HG03097 (cell line): ENCODE measurements at regions not wholly inside any gene's neighbourhood (a gene's known extent, or its start where the extent isn't known, plus 50 kb on each side); places are given as distances from the start of the nearest gene placed in this dataset.
"Not testable (repeated sequence)": the region's sequence is repeated elsewhere in the genome, so short reads cannot be mapped to it uniquely, and the experiment has no call there.

Experiments
- ATAC-seq: cut with Tn5 transposase; IDR thresholded peaks from one replicate; pipeline ENCODE4 v1.9.1; 2021; ENCODE audit not compliant: unreplicated experiment, low FRiP score

DNA sequence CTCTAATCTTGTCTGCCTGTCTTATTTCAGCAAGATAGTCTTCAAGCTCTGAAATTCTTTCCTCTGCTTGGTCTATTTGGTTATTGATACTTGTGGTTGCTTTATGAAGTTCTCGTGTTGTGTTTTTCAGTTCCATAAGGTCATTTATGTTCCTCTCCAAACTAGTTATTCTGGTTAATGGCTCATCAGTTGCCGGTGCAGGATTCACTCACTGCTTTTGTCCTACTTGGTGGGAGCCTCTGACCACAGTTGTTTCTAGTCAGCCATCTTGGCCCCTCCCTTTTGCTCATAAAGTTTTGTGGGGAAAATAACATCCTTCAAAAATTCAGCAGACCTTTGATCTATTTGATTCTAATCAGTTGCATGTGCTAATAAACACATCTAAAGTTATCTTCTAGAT is 158.6 kb upstream of the PARD3B start:
- ATAC-seq = no peak

DNA sequence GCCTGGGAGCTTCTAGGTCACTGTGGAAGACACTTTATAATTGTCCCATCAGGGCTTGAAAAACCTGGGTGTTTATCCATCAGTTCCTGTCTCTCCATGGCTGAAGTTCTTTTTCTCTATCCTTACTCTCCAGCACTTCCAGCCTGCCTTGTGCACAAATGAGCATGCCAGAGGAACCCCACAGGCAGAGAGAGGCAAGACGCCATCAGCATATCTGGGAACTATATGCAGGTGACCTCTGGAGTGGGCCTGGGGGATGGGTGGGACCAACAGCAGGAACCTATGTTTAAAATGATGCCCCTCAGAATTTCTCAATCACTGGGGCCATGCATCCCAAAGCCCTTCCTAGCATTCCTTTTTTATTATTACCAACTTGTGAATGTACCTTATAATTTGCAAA is 156.2 kb upstream of the PARD3B start:
- no peak for ATAC-seq

DNA sequence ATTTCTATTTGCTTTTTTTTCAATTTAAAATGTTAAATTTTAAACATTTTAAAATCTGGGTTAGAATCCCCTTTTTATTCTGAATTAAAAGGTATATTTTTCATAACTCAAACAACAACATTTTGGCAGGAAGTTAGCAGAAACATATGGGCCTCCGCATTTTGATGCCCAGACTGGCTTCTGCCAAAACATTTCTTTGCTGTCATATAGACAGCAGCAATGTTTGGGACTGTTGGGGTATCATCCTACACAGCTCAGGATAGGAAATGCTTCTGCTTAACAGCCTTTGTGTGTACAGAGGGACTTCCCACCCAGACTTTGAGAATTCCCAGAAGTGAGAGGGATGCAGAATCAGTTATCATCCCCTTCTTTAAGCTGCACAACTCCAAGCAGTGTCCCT is 155.4 kb upstream of the PARD3B start:
- ATAC-seq = no peak

DNA sequence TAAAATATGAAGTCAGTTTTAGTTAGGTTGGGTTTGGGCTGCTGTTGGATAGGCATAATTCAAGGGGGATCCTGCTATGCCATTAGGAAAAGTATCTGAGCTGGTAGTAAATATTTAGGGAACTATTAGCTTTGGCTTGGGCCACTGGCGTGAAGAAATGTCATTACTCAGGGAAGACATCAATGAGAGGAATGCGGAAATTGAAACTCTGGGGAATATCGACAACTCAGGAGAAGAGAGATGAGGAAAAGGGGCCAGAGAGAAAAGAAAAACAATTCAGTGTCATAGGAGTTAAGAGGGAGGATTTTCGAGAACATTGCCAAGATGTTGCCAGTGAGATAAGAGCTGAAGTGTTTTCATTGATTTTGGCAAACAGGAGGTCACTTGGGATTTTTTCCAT is 149.7 kb upstream of the PARD3B start:
- no peak for ATAC-seq

DNA sequence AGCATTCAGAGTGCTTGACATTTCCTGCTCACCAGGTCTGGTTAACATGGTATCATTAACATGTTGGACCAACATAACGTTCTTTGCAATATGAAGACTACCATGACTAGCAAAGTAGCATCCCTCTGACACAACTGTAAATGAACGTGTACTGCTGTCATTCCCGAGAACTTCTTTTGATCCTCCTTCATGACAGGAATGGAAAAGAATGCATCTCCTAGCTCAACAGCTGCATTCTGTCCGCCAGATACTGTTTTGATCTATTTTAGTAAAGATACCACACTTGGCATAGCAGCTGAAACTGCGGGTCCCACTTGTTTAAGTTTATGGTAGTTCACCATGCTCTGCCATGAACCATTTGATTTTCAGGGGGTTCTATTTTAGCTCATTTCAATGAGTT is 144.2 kb upstream of the PARD3B start:
- no peak for ATAC-seq

DNA sequence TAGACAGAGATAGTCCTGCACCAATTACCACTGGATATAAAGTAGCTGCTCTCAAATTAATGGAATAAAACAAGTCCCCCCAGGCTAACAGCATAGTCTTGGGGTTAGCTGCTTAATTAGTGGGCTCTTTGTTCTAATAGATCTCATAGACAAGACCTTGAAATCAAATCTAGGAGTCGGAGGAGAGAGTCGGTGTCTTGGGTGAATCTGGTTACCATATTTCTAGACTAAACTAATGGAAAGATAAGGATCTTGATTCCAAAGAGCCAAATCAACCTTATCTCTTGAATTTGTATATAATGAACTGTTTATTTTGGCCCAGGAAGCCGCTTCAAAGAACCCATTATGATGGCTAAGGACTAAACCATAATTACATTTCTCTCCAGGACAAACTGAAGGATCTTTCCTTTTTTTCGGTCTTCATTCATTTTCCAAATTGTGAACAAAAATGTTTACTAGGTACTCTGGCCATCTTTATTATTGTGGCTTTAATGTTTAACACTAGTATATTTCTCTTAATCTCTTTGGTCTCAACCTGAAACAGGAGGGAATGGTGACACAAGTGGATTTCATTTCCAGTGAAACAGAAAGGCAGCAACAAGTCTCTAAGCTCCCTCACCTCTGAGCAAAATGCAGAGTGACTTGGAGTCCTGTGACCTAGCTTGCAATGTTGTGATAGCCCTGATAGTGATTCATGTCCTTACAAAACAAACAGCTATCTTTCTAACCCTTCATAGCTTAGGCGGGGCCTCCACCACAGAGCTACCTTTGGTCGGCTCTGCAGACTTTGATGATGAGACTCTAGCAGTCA is 137.9 kb upstream of the PARD3B start:
- ATAC-seq = no peak

DNA sequence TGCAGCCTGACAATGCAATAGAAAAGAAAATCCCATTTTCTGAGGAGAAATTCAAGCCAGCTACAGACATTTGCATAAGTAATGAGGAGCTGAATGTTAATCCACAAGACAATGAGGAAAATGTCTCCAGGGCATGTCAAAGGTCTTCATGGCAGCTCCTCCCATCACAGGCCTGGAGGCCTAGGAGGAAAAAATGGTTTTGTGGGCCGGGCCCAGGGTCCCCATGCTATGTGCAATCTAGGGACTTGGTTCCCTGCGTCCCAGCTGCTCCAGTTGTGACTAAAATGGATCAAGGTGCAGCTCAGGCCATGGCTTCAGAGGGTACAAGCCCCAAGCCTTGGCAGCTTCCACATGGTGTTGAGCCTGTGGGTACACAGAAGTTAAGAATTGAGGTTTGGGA is 132.5 kb upstream of the PARD3B start:
- not testable (repeated sequence) for ATAC-seq

DNA sequence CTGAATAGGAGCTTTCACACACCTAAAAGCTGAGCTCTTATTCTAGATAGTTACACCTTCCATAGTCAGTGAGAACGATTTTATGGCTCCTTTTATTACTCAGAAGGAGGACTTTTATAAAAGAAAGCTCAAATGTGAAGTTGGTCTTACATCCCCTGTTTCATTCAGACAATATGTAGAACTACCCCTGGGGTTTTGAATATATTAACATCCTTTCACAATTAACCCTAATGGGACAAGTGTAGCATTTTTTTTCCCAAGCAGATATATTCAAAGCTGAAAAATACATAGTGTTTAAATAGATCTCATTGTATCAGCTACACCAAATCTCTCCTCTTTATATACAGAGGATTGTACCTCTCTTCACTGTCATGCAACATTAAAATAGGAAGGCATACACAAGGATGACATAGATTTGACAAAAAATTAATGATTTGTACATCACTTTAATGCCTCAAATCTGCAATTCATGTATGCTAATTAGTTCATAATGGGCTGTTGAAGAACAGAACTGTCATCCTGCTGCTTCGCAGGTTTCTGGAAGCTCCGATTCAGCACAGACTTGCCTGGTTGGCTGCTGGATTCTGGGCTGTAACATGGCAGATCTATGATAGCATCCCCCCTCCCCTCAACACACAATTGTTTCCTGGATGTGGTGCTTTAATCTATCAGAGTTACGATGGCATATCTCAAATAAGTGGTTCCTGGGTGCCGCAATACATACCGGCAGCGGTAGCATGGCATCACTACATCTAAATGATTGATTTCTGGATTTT is 129.7 kb upstream of the PARD3B start:
- ATAC-seq = no peak

DNA sequence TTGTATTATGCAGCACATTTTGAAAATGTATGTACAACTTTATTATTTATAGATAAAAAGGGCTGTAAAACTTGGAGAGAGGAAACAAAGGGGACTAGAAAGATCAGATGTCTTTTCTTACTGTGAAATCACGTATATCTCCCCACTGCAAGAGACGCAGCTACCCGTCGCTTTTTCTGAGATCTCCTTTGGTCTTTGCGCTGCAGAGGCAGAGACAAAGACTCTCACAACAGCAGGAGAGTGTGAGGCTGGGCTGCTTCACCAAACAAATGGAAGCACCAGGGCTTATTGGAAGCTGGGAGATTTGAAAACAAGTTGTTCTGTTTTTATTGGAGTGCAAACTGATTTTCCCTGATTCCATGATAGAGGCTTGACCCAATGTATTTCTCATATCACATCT is 129.0 kb upstream of the PARD3B start:
- ATAC-seq = no peak

DNA sequence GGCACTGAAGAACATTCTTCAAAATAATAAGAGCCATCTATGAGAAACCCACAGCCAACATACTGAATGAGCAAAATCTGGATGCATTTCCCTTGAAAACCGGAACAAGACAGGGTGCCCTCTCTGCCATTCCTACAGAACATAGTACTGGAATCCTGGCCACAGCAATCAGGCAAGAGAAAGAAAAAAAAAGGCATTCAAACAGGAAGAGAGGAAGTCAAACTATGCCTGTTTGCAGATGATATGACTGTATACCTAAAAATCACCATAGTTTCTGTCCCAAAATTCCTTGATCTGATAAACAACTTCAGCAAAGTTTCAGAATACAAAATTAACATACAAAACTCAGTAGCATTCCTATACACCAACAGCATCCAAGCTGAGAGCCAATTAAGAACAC is 119.5 kb upstream of the PARD3B start:
- no peak for ATAC-seq

DNA sequence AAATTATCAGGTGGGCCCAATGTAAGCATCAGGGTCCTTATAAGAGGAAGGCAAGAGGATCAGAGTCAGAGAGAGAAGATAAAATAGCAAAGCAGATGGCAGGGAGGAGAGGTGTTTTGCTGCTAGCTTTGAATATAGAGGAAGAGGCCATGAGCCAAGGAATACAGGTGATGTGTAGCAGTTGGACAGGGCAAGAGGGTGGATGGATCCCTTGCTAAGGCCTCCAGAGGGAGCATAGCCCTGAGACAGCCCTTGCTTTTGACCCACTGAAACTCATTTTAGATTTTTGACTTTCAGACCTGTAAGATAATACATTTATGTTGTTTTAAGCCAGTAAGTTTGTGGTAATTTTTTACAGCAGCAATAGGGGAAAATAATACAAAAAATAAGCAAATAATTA is 116.6 kb upstream of the PARD3B start:
- ATAC-seq = no peak

DNA sequence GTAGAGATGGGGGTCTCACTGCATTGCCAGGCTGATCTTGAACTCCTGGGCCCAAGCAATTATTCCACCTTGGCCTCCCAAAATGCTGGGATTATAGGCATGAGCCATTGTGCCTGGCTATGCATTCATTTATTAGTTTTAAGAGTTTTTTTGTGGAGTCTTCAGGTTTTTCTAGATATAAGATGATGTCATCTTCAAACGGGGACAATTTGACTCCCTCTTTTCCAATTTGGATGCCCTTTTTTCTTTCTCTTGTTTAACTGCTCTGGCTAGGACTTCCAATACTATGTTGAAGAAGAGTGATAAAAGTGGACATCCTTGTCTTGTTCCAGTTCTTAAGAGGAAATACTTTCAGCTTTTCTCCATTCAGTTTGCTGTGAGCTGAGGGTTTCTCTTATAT is 113.7 kb upstream of the PARD3B start:
- no peak for ATAC-seq

DNA sequence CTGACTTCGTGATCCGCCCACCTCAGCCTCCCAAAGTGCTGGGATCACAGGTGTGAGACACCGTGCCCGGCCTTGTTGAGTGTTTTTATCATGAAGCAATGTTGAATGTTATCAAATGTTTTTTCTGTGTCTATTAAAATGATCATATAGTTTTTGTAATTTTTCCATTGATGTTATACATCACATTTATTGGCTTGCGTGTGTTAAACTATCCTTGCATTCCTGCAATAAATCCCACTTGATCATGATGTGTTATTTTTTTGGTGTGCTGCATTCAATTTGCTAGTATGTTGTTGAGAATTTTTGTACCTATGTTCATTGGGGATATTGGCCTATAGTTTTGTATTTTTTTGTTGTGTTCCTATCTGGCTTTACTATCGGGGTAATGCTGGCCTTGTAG is 113.1 kb upstream of the PARD3B start:
- no peak for ATAC-seq

DNA sequence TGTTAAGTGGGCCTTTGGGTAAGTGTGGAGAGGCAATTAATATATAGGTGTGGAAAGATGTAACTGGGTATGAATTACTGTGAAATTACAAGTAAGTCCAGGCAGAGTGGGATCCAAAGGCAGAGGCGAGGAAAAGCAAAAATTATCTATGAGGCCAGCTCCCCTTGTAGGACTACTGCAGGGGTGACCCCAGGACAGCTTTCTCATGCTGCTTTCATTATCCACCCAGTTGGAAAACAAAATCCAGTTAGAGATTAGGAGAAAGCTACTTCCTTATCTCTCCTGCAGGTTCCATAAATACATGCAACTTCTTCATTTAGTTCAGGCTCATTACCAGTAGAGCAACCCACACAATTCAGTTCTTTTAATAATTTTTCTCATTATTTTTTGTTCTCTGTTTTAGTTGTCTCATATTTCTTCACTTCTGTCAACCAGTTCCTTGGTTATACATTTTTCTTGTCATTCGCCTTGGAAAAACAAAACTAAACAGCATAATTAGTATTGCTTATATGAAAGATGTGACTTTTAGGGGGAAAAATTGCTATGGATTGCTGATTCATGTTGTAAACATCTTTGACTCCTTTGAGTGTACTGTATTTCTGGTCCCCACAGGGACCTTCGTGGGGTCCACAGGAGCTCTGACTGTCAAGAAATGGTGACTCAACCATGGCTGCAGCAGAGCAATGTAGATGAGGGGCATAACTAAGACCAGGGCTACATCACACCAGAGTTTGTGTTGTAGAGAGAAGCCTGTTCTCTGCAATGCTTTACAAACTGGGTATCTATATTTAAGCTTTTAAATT is 110.4 kb upstream of the PARD3B start:
- ATAC-seq = no peak

DNA sequence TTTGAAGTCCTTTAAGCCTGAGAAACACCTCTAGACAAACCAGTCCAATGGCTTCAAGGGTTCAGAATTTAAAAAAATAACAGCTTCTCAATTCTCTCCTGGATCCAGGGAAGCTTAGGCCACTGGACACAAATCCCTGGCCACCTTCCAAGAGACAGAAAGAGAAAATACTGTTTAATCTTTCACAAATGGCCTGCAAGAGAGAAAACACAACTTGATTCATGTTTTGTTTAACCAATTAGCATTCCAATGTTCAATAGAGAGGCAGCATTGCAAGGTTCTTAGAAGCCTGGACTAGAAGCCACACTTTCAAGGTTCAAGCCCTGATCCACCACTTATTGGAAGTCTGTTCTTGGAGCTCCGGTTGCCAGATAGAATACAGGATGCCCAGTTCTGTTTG is 109.0 kb upstream of the PARD3B start:
- no peak for ATAC-seq

DNA sequence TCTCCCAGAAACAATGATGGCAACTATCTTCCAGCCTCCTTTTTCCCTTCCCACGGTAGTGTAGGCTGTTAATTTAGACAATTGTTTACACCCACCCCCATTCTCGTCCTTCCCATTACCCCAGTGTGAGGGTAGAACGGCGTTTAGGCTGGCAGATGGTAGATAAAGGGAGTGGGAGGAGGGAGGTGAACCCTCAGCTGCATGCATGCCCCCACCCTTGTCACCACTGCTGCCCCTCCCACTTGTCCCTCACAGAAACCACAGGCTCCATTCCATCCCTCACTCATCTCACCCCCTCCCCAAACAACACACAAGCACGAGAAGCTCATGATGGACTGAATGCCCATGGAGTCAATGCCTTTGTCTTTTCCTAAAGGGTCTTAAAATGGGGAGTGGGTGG is 107.9 kb upstream of the PARD3B start:
- ATAC-seq = no peak

DNA sequence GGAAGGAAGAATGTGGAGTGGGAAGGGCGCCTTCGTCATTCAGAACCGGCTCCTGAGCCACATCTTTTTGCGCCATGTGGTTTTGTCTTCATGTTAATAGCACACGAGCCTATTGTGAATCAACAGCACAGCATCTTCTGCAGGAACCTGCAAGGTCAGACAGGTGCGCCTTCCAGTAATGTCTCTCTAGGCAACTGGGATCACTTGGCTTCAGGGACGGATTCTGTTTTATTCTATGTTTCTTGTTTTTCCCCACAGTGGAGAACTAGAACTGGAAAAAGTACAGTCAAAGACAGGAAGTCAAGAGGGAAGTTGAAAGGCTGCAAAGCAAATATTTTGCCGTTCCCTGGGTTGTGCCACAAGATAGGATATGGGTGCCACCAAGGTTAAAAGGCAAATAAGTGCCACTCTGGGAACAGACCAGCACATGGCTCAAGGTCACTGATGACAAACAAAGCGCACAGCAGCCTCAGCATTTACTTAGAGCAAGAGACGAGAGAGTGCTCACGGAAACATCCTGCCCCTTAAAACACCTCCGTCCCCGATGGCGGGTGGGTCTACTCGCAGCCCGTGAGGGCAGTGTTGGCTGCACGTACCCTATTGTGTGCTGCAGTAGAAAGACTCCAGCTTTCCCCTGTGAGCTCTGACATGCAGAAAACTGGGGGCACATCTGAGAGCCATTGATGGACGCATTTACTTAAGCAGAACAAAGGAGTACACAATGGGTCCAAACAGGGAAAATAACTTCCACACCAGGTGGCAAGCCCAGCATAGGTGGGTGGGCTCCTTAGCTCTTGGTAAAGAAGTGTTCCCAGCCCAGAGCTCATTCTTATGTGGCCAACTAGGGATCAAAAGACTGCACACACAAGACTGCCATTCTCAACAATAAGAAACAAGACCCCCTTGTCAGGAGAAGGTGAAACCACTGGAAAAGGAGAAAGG is 107.2 kb upstream of the PARD3B start:
- no peak for ATAC-seq

DNA sequence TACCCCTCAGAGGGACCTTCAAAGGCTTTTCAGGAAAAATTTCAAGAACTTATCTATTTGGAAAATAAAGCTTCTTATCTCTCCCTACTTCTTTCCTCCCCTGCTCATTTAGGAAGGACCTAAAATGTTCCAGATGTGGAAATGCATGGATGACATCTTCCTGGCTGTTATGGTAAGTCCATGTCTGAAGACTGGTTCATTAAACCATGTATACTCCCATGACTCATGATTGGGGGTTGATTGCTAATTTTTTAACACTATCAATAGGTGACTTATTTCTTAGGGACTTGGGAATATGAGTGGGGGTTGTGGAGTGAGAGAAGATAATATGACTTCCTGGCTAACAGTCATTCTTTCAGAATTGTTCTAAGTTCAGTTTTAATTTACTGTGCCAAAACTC is 104.0 kb upstream of the PARD3B start:
- ATAC-seq = no peak

DNA sequence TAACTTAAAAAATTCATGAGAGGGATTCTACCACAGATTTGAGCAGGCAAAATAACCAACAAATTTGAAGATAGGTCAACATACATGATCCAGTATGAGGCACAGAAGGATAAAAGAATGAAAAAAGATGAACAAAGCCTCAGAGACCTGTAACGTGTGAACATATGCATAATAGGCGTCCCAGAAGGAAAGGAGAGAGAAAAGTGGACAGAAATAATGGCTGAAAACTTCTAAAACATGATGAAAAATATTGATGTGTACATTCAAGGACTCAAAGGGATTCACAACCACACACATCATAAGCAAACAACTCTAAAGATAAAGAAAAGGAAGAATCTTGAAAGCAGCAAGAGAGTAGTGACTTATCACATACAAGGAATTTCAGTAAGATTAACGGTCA is 100.1 kb upstream of the PARD3B start:
- ATAC-seq = no peak

DNA sequence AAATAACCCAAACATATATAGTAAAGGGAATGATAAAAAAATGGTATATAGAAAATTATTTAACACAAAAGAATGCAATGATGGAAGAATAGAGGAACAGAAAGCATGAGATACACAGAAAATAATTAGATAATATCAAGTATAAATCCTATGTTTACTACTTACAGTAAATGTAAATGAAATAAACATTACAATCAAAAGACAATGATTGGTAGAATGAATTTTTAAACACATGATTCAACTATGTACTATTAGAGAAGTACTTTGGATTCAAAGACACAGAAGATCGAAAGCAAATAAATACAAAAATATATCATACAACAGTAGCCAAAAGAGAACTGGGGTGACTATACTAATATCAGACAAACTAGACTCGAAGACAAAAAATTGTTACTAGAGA is 97.6 kb upstream of the PARD3B start:
- no peak for ATAC-seq
